HCEC 1CT (cell line): ENCODE measurements at regions not wholly inside any gene's neighbourhood (a gene's known extent, or its start where the extent isn't known, plus 50 kb on each side); places are given as distances from the start of the nearest gene placed in this dataset.
"Not testable (repeated sequence)": the region's sequence is repeated elsewhere in the genome, so short reads cannot be mapped to it uniquely, and the experiment has no call there.

Source experiments
- DNase-seq: peaks from one replicate; pipeline ENCODE4 v3.0.0-alpha.2; 2017

DNA sequence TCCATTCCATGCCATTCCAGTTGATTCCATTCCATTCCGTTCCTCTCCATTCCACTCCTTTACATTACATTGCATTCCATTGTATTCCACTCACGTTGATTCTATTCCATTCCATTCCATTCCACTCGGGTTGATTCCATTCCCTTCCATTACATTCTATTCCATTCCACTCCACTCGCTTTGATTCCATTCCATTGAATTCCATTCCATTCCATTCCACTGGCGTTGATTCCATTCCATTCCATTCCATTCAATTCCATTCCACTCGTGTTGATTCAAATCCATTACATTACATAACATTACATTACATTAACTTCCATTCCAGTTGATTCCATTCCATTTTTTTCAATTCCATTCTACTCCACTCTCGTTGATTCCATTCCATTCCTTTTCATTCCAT is 1142.8 kb downstream of the RPIA start:
- no peak for DNase-seq

GRCh38 chr2:89836326-89836725 is 1144.9 kb downstream of the RPIA start:
- DNase-seq = not testable (repeated sequence)

DNA sequence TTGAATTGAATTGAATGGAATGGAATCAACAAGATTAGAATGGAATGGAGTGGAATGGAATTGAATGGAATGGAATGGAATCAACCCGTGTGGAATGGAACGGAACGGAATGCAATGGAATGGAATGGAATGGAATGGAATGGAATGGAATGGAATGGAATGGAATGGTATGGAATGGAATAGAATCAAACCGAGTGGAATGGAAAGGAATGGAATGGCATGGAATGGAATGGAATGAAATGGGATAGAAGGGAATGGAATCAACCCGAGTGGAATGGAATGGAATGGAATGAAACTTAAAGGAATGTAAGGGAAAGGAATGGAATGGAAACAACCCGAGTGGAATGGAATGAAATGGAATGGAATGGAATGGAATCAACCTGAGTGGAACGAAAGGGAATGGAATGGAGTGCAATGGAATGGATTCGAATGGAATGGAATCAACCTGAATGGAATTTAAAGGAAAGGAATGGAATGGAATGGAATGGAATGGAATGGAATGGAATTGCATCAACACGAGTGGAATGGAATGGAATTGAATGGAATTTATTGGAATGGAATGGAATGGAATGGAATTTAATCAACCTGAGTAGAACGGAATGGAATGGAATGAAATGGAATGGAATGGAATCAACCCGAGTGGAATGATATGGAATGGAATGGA is 1146.6 kb downstream of the RPIA start:
- no peak for DNase-seq

- not testable (repeated sequence) for DNase-seq
These were observed 1148.7 kb downstream of the RPIA start for GRCh38 chr2:89840175-89840574.

GRCh38 chr2:89840781-89841475 is 1149.5 kb downstream of the RPIA start:
- DNase-seq = not testable (repeated sequence)

- no peak for DNase-seq
These were observed 1150.0 kb downstream of the RPIA start for GRCh38 chr2:89841476-89841840.

DNA sequence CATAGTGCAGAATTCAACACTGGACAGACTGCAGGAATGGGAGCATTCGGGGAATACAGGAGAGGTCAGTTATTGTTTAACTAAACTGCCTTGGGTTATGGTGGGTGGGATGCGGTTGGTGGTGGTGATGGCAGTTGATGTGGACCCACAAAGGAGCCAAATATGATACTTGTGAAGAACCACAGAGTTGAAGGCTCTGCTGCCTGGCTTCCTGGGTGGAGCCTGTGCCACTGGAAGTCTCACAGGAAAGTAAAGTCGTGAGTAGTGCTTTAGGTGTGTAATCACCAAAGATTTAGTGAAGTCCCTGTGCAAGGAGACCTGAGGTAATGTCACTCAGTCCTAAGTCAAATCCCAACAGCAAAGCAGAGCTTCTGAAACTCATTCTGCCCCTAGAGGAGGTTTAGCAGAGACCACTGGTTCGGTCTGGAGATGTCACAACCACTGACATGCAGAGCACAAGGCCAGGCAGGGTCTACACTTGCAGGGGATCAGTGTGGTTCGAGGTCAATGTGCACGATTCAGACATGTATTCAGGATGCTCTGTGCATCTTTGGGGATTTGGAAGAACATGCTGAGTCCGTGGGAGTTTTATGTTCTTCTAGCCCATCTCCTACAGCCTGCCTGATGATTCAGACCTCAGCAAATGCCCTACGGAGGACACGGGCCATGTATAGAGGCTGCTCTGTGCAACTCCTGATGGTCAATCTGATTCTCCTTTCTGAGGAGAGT is 1150.9 kb downstream of the RPIA start:
- no peak for DNase-seq

DNA sequence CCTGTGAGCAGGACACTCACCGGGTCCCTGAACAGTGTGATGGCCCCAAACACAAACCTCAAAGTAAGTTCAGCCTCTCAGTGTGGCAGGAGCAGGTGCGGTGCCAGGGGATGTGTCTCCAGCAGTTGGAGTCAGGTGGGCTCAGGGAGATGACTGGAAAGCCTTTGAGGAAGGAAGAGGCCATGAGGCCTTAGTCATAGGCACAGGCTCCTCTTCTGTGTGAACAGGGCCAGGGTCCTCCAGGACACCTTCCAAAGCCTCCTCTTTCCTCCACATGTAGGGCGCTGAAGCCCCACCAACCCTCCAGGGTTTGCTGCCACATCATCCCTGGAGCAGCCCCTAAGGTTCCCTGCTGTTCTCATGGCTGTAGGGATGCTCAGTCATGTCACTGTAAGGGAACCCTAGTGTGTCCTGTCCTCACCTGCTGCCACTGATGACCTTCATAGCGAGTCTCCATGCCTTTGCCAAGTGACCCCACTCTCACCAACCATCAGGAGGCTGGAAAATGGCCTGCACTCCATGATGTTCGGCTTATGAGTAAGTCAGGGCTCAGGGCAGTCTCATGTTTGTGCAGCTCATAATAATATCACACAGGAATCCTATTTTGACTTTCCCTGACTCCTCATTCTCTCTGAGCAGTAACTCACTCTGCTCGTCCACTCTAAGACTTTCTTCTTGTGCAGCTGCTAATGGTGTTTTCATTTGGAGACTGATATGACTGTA is 1152.9 kb downstream of the RPIA start:
- no peak for DNase-seq

GRCh38 chr2:89845532-89845931 is 1154.1 kb downstream of the RPIA start:
- no peak for DNase-seq

DNA sequence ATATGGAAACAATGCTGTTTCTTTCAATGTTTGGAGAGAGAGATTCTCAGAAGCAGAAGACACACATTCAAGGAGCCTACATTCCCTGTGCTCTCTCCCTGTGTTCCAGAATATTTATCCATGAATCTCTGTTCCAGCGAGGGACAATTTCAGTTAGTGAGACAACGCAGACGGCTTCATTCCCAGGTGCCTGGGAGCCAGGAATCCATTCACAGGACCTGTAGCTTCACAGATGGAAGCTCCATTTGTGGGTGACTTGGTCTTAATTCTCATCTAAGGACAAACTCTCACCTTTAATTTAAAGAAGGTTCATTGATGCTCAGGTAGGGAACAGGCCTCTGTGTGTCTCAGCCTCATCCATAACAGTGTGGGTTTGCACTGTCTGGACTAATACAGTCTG is 1156.6 kb downstream of the RPIA start:
- no peak for DNase-seq

GRCh38 chr2:89848763-89849368 is 1157.4 kb downstream of the RPIA start:
- DNase-seq = no peak

DNA sequence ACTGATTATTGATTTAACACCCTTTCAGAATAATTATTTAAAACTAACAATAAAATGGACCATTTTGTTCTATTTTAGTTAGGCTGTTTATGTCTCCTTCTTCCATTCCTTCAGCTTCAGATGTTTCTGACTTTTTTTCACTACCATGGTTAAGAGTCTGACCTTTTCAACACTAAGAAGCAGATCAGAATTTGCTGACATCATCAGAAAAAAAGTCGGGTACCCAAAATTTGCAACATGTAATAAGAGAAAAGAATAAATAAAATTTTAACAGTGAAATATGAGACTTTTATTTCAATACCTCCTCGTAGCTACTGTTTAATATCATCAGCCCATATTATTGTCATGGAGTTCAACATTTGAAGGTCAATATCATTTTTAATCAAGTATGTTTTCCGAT is 1158.3 kb downstream of the RPIA start:
- DNase-seq = no peak

DNA sequence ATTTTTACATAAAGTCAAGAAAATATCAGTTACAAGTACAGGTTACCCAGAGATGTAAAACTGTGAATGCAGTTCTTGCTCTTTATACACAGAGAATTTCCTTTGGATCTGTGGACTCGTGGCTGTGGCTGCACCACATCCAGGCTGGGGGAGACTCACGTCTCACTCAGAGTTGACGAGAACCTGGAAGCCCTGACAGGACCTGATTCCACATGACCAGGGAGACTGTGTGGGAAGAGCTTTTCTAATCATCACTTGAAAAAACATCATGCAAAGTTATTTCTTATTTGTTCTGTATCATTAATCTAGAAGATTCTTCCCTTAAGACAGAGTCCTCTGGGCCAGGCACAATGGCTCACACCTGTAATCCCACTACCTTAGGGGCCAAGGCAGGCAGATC is 1159.0 kb downstream of the RPIA start:
- DNase-seq = no peak

DNA sequence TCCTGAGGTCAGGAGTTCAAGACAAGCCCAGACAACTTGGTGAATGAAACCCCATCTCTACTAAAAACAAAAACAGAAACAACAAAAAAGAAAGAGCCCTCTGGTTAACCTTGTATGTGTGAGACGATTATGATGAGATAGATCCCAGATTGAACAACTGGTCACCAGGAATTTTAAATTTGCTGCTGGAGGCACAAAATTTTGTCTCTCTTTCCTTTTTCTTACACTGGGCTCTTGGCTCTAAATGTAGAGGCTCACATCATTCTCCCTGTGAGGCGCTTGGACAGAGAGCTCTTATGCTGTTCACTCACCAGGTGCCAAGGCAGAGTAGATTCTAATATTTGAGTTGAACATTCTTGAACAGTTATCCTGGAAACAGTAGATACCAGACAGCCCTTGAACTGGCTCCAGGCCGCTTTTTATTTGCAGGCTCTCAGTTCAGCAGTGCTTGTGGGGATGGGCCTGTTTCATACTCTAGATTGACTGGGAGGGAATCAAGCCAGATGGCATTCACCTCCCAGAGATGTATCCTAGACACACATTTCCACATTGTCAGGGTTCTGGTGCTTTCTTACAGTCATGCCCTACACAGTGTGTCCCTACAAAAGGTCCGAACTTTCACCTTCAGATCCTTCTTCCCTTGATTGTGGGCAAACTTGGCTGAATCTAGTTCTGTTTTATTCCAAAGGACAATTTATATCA is 1159.6 kb downstream of the RPIA start:
- DNase-seq = no peak

GRCh38 chr2:89851583-89851905 is 1160.1 kb downstream of the RPIA start:
- DNase-seq = no peak

DNA sequence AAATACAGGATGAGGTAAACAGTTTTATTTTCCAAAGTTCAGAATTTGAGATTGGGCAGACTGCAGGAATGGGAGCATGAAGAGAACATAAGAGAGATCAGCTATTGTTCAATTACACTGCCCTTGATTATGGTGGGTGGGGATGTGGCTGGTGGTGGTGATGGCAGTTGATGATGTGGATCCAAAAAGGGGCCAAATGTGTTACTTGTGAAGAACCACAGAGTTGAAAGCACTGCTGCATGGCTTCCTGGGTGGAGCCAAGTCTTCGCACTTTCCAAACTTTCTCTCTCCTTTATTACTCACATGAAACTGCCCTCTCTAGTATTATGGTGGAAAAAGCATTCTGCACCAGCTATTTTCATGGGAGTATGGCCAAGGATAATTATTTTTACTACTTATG is 1162.0 kb downstream of the RPIA start:
- not testable (repeated sequence) for DNase-seq

DNA sequence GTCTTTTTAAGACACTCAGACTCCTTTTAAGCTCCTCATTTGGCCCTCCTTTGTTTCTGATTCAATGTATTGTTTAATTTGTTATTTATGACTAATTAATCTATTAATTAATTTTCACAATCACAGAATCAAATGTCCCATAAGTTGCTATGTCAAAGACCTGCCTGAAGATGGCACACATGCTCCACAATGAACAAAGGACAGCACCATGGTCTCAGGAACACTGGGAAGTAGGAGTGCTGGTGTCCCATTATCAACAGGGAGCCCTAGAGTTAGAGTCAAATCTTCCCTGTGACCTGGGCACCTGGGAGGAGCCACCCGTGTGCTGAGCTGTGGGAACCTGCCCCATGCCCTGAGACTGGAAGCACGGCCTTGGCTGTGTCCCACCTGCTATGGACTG is 1164.3 kb downstream of the RPIA start:
- DNase-seq = not testable (repeated sequence)

GRCh38 chr2:89856305-89856704 is 1164.8 kb downstream of the RPIA start:
- DNase-seq = not testable (repeated sequence)

GRCh38 chr2:89862164-89862563 is 1170.7 kb downstream of the RPIA start:
- DNase-seq = not testable (repeated sequence)

DNA sequence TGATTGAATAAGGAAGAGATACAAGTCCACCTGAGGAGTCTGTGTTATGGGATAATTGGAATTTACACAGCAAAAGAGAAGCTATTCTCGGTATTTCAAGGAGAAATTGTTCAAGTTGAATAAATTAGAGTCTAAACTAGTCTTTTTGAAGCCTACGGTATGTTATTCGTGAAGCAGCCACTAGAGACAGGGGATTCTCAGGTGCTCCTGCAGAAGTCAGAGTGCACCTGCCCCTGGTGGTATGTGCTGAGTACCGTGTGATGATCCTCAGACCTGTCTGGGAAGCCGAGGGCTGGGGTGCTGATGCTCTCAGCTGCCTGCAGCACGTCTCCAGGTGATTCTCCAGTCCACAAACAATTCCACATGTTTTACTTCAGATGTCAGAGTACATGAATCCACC is 1171.7 kb downstream of the RPIA start:
- DNase-seq = not testable (repeated sequence)

DNA sequence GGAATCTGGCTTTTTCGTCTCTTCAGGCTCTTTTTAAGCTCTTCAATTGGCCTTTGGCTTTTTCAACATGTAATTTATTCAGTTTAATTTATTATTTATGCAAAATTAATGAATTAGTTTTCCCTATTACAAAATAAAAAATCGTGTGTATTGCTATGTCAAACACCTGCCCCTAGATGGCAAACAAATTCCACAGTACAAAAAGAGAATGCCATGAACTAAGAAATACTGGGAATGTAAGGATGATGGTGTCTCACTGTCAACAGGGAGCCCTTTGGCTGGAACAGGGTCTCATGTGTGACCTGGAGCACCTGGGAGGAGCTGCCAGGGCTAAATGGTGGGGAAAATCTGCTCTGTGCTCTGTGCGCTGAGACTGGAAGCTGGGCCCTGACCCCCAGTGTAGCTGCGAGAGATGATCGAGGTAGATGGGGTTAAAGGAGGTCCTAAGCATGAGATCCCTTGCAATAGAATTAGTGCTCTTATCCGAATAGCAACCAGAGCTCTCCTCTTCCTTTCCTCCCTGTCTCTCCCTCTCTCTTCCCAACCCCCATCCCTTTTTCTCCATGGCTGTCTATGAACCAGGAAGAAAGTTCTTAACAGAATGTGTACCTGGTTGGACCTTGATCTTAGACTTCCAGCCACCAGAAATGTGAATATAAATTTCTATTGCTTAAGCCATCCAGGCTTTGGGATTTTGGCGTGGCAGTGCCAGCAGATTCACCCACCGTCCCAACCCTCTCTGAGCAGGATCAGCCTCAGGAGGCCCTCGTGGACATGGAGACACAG is 1183.5 kb downstream of the RPIA start:
- not testable (repeated sequence) for DNase-seq

DNA sequence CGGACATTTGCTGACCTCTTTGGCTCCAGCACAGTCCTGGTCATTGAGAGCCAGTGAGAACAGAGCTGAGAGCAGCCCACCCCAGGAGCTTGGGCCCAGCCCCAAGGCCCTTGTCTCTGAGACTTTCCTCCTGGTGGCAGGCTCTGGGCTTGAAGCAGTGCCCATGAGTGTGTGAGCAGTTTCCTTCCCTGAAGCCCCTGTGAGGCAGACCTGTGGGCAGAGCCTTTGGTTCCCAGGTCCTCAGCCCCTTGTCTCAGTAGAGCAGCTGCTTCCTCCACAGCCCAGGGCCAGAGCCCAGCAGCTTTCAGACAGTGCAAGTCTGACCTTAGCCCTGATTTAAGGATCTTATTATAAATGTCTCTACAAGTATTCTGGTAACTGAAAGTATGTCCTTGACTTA is 1185.0 kb downstream of the RPIA start:
- not testable (repeated sequence) for DNase-seq
